Brain microvascular endothelial cell (primary cell): ENCODE measurements at regions not wholly inside any gene's neighbourhood (a gene's known extent, or its start where the extent isn't known, plus 50 kb on each side); places are given as distances from the start of the nearest gene placed in this dataset.
A peak's percentile ranks its signal among the peaks of the same experiment; 100 is the strongest.
"Not testable (repeated sequence)": the region's sequence is repeated elsewhere in the genome, so short reads cannot be mapped to it uniquely, and the experiment has no call there.

Source experiments
- DNase-seq: peaks from one replicate; pipeline ENCODE4 v3.0.0-alpha.2; 2020
- H3K27ac ChIP-seq: fragments of 250-450 bp; sonication (Bioruptor Pico); 2 replicates; pipeline ENCODE4 v1.5.1; 2020; ENCODE audit warnings: mild to moderate bottlenecking, moderate library complexity
- H3K27me3 ChIP-seq: fragments of 250-450 bp; sonication (Bioruptor Pico); replicated peaks from 2 replicates; pipeline ENCODE4 v1.5.1; 2020; ENCODE audit warnings: mild to moderate bottlenecking
- H3K36me3 ChIP-seq: fragments of 250-450 bp; sonication (Bioruptor Pico); replicated peaks from 2 replicates; pipeline ENCODE4 v1.5.1; 2020; ENCODE audit warnings: mild to moderate bottlenecking
- H3K4me3 ChIP-seq: 2 replicates; pipeline ENCODE4 v1.5.1; 2011; ENCODE audit warnings: low read depth, mild to moderate bottlenecking, control low read depth, low read length, moderate library complexity
- in situ Hi-C: cut with HindIII; loops from 2 replicates; pipeline ENCODE4 v1.10.0; 2017; ENCODE audit warnings: low sequenced_read_pairs, low pct_ligation_motif_present
- TF ChIP-seq, protein P1 (sequence below): IDR thresholded peaks from 2 replicates; pipeline ENCODE4 v1.5.1; 2011; ENCODE audit warnings: low read depth, mild to moderate bottlenecking, moderate library complexity, low read length, control low read depth, inconsistent platforms; ENCODE audit errors: missing control alignments

DNA sequence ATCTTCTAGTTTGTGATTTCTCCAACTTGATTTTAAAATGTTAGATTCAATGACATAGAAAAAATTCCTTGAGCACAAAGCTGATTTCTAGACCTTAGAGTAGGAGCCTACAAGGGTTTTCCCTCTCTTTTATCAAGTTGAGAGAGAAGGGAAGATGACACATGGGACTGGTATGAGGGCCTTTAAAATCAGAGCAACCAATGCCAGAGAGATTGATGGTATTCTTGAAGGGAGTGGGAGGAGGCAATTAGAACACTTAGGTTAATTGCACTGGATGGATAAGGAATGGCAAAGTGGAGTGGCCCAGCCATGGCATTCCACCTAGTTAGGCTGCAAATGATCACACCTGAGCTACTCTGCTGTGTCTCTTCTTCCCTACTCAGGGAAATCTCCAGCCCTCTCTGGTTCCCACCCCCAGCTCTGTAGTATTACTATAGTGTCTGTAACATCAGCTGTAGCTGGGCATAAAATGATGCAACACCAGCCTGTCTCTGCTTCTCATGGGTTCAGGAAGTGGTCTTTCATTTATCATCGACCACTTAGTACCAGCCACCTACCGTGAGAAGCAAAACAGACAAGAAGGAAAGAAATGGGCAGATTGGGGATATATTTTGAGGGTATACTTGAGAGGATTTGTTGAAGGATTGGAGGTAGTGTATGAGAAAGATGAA, 333.6 kb downstream of the DLEU7 start:
- Histone ChIP-seq H3K27ac (no peak overlapping the region), H3K4me3 (no peak overlapping the region), H3K27me3 (no peaks in the 10 kb centered on the region), H3K36me3 (no peaks in the 10 kb centered on the region)
- peak; percentile 29 for DNase-seq
- TF ChIP-seq, protein P1, sequence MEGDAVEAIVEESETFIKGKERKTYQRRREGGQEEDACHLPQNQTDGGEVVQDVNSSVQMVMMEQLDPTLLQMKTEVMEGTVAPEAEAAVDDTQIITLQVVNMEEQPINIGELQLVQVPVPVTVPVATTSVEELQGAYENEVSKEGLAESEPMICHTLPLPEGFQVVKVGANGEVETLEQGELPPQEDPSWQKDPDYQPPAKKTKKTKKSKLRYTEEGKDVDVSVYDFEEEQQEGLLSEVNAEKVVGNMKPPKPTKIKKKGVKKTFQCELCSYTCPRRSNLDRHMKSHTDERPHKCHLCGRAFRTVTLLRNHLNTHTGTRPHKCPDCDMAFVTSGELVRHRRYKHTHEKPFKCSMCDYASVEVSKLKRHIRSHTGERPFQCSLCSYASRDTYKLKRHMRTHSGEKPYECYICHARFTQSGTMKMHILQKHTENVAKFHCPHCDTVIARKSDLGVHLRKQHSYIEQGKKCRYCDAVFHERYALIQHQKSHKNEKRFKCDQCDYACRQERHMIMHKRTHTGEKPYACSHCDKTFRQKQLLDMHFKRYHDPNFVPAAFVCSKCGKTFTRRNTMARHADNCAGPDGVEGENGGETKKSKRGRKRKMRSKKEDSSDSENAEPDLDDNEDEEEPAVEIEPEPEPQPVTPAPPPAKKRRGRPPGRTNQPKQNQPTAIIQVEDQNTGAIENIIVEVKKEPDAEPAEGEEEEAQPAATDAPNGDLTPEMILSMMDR = no peak
- in situ Hi-C loops = no loop called here

DNA sequence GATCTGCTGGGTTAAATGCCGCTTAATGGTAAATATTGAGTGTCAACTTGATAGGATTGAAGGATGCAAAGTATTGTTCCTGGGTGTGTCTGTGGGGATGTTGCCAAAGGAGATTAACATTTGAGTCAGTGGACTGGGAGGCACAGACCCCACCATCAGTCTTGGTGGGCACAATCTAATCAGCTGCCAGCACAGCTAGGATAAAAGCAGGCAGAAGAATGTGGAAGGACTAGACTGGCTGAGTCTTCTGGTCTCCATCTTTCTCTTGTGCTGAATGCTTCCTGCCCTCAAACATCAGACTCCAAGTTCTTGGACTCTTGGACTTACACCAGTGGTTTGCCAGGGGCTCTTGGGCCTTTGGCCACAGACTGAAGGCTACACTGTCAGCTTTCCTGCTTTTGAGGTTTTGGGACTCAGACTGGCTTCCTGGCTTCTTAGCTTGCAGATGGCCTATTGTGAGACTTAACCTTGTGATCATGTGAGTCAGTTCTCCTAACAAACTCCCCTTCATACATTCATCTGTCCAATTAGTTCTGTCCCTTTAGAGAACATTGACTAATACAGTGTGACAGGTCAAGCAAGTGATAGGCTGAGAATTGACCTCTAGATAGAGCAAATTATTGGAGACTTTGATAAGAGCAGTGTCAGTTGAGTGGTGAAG, 332.5 kb downstream of the DLEU7 start:
- H3K4me3 ChIP-seq, in situ Hi-C loops, H3K27ac ChIP-seq, DNase-seq, H3K27me3 ChIP-seq, H3K36me3 ChIP-seq: not testable (repeated sequence)

DNA sequence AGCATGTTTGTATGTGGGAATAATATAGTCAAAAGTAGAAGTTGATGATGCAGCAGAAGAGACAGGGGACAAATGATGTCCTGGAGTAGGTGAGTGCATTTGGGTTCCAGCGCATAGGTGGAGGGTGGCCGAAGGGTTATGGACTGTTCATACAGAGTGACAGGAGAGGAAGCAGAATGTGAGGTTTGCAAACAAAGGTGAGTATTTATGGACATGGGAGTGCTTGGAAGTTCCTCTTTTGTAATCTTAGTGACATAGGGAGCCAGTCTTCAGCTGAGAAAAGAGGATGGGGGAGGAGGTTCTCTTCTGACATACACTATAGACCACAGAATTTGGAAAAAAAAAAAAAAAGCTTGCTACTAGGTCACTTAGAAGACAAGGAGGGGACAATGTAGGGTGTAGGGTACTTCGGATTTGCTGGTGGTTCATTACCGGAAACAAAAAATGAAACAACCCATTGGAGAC, 331.6 kb downstream of the DLEU7 start:
- no peaks in the 10 kb centered on the region for H3K27me3 ChIP-seq
- in situ Hi-C loops = no loop called here
- H3K27ac ChIP-seq = no peak overlapping the region
- DNase-seq = no peak
- TF ChIP-seq, protein P1 = no peak
- H3K36me3 ChIP-seq = no peaks in the 10 kb centered on the region
- H3K4me3 ChIP-seq = no peak overlapping the region

DNA sequence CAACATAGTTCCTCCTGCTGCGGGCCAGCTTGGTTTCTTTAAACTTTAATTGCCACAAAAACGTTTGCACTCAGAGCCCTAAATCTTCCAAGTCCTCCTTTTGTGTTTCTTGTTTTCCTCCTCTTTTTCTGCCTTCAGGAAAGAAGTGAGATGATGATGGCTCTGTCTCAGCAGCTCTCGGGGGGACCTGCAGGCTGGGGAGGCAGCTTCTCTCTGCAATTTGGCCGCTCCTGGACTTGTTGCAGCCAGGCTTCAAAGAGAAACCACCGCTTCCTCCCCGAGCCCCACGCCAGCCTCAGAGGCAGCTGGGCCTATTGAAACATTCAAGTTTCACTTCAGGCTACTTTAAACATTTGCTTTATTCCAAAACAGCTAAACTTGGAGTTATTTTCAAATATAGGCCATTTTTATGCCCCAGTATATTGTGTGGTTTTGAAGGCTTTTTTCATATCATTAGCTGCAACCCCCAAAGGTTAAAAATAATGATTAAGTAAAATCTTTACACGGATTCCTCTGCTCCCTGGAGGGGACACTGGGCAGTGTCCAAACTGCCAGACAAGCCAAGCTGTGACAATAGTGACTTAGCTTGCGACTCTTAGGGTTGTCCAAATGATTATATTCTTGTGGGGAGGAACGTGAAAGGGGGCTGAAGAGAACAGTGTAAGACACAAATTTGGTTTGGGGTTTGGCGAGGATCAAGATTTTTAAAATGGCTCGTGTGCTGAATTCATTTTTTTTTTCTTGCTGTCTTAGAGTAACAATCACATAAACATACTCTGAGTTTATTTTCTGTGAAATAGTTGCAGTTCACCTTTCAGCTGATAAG, 330.8 kb downstream of the DLEU7 start:
- H3K27me3 ChIP-seq = no peaks in the 10 kb centered on the region
- H3K4me3 ChIP-seq = peak overlapping the region; percentile 7
- H3K27ac ChIP-seq = no peak overlapping the region
- TF ChIP-seq, protein P1 = peak; percentile 28
- peak; percentile 45 for DNase-seq
- H3K36me3 ChIP-seq = no peaks in the 10 kb centered on the region
- in situ Hi-C loops = no loop called here

DNA sequence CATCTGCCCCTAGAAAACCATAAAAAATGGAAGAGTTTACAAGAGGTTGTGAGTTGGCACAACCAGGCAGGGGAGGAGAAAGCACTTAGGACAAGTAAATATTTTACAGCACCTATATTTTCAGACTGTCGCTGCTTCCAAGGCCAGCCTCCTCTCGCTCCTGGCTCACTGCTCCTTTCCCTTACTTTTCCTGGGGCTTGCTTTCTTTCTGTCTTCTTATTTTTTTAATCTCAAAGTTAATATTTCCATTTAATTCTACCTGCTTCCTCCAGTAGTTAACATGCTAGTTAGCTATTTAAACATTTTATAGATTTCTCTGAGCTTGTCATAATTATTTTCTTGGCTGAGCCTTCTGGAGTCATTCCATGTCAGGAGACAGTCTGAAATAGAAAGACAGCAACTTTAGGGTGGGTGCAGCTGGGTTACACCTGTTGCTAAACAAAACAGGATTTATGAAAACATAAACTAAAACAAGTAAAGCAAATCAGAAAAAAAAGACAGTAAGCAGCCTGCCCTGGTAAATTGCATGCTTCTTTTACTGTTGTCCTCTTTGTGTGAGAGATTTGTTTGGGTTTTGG, 330.1 kb downstream of the DLEU7 start:
- DNase-seq = no peak
- in situ Hi-C loops = no loop called here
- Histone ChIP-seq H3K36me3 (no peaks in the 10 kb centered on the region), H3K4me3 (no peak overlapping the region), H3K27ac (no peak overlapping the region), H3K27me3 (no peaks in the 10 kb centered on the region)
- TF ChIP-seq, protein P1 = no peak

DNA sequence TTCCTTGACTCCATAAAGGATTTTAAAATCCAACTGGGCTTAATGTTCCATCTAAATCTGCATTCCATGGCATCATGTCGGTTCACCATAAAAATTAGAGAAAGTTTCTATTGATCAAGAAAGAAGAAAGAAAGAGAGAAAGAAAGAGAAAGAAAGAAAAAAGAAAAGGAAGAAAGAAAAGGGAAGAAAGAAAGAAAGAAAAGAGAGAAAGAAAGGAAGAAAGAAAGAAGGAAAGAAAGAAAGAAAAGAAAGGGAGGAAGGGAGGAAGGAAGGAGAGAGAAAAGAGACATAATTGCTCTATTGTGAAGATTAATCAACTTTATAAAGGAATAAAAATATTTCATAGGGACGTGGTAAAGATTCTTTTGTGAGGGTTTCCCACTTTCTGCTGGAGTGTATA, 329.2 kb downstream of the DLEU7 start:
- H3K36me3 ChIP-seq = no peaks in the 10 kb centered on the region
- TF ChIP-seq, protein P1 = no peak
- no peak for DNase-seq
- H3K4me3 ChIP-seq = no peak overlapping the region
- in situ Hi-C loops = no loop called here
- no peaks in the 10 kb centered on the region for H3K27me3 ChIP-seq
- H3K27ac ChIP-seq = no peak overlapping the region
